ENCODE measurements at regions not wholly inside any gene's neighbourhood (a gene's known extent, or its start where the extent isn't known, plus 50 kb on each side); places are given as distances from the start of the nearest gene placed in this dataset.

GRCh38 chr10:28214219-28214618, 88.6 kb downstream of the MPP7 start:
- no peak for TF ChIP-seq CTCF (IDR thresholded peaks at IDR 0.05; ENCODE audit: low read depth, low read length)
- no peak for DNase-seq (ENCODE audit: low read depth in 2 of 2)
- no peak overlapping the region for H3K4me3 ChIP-seq (replicated peaks in 1 of 2; ENCODE audit: low read depth in 2 of 2, low read length in 2 of 2)

- no peak overlapping the region for H3K4me3 ChIP-seq (replicated peaks in 1 of 2; ENCODE audit: low read depth in 2 of 2, low read length in 2 of 2)
- TF ChIP-seq CTCF (IDR thresholded peaks at IDR 0.05; ENCODE audit: low read depth, low read length), result no peak
- no peak for DNase-seq (ENCODE audit: low read depth in 2 of 2)
Observed at GRCh38 chr10:28211759-28212158, 91.1 kb downstream of the MPP7 start.

DNA sequence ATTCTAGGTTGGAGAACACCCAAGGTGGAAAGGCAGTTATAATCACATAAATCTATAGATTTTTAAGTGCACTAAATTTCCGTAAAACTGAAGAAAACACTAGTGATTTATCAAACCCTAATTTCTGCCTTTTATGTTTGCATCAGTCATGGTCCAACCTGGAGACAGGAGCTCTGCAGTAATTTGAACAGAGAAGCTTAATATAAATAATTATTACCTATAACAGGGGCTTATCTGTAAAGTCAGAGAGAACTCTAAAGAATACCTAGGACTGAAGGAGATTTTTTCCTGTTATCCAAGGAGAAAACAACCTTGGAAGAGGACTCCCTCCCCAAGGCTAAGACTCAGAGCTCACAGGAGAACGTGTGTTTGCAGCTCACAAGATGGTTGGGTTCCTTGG, 95.1 kb downstream of the MPP7 start:
- no peak overlapping the region for H3K4me3 ChIP-seq (replicated peaks in 1 of 2; ENCODE audit: low read depth in 2 of 2, low read length in 2 of 2)
- no peak for DNase-seq (ENCODE audit: low read depth in 2 of 2)
- no peak for TF ChIP-seq CTCF (IDR thresholded peaks at IDR 0.05; ENCODE audit: low read depth, low read length)

GRCh38 chr10:28202941-28203352, 99.9 kb downstream of the MPP7 start:
- no peak for TF ChIP-seq CTCF (IDR thresholded peaks at IDR 0.05; ENCODE audit: low read depth, low read length)
- no peak overlapping the region for H3K4me3 ChIP-seq (replicated peaks in 1 of 2; ENCODE audit: low read depth in 2 of 2, low read length in 2 of 2)
- no peak for DNase-seq (ENCODE audit: low read depth in 2 of 2)

DNA sequence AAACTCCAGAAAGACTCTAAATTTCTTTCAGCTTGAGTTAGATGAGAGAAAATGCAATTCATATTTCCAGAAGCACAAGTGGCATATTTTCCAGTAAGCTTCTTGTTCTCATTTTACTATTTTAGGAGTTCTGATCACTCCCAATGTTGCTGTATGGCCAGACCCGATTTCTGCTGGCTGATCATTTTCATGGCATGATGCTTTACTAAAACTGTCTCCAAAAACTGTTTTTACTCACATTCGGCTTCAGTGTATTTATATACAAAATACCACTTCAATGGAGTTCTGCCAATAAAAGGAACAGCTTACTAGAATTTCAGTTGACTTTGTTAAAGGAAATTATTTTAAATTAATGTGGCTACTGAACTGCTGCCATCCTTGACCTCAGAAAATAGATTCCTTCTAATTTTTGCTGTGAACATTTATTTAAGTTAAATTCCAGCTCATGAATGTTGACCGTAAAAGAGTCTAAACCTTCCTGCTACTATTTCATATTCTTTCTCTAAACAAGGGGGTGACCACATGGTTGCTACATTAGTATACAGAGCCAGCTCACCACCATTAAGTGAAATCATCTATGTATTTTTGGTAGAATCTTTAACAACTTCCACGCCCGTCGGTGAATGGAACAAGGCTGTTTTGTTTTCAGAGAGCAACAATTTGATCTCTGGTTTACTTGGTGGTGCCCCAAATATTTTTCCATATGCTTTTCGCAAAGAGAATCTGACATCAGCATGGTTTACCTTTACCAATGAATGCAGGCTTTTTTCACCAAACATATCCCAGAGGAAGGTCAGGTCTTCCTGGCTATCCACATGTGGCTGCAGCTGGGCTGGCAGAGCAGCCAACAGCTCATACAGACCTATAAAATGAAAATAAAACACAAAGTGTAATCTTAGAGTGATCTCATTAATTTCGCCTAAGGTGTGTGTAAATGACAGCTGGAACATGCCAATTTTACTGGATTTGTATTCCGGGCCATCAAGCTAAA, 101.2 kb downstream of the MPP7 start:
- no peak overlapping the region for H3K4me3 ChIP-seq (replicated peaks in 1 of 2; ENCODE audit: low read depth in 2 of 2, low read length in 2 of 2)
- TF ChIP-seq CTCF (IDR thresholded peaks at IDR 0.05; ENCODE audit: low read depth, low read length), result no peak
- no peak for DNase-seq (ENCODE audit: low read depth in 2 of 2)

GRCh38 chr10:28200775-28201174, 102.1 kb downstream of the MPP7 start:
- TF ChIP-seq CTCF (IDR thresholded peaks at IDR 0.05; ENCODE audit: low read depth, low read length), result no peak
- H3K4me3 ChIP-seq (replicated peaks in 1 of 2; ENCODE audit: low read depth in 2 of 2, low read length in 2 of 2), result no peak overlapping the region
- DNase-seq (ENCODE audit: low read depth in 2 of 2), result peak in 1 of 2 donors; percentile 32
